OCI-M1 (cell line): ENCODE measurements at regions not wholly inside any gene's neighbourhood (a gene's known extent, or its start where the extent isn't known, plus 50 kb on each side); places are given as distances from the start of the nearest gene placed in this dataset.

Source experiments
- DNase-seq: peaks from one replicate; lab custom pipeline; 2025; lab: John Stamatoyannopoulos, UW

- DNase-seq: no peak
These were observed 240.7 kb downstream of the UQCRFS1 start for GRCh38 chr19:28972058-28972852.

GRCh38 chr19:28971513-28971912 is 241.4 kb downstream of the UQCRFS1 start:
- no peak for DNase-seq

- no peak for DNase-seq
These were observed 241.9 kb downstream of the UQCRFS1 start for GRCh38 chr19:28971049-28971448.

DNA sequence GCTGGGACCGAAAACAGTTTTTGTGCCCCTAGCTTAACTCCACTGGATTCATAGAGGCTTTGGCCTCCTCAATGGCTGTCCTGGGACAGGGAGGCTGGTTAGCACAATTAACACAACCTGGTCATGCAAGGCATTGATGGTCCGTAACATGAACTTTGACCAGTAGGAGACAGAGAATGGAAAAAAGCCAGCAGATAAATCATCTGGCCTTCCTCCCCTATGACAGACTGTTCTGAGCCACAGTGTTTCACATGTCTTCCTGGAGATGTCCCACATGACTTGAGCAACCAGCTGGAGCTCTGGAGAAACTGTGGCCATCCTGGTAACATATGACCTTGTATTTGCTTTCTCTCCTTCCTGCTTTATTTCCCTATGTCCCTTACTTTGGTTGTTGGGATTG is 244.2 kb downstream of the UQCRFS1 start:
- no peak for DNase-seq

DNA sequence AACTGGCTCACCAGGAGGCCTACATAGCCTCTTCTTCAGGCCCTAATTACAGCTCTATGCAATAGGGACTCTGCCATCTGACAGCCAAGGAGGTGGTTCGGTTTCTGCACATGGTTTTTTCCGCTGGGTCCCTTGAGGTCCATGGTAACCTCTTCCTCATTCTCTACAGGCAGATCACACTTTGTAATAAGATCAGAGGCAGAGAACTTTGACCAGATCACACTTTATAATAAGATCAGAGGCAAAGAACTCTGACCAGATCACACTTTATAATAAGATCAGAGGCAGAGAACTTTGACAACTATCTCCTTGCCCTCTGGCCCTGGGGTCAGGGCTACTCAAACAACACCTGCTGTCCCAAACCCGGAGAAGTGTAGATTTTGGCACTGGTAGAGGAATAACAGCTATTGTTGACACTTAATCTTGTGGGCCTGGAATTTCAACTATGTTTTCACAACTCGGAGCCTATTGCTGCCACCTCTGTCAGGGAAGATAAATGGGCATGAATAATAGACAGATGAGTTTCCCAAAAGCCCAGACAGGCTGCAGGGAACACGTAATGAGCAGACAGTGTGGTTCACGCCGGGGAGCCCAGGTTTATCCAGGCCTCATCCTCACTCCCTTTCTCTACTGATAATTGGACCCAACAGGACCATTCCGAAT is 246.1 kb downstream of the UQCRFS1 start:
- no peak for DNase-seq

- DNase-seq: no peak
These were observed 248.5 kb downstream of the UQCRFS1 start for GRCh38 chr19:28964500-28964899.

DNA sequence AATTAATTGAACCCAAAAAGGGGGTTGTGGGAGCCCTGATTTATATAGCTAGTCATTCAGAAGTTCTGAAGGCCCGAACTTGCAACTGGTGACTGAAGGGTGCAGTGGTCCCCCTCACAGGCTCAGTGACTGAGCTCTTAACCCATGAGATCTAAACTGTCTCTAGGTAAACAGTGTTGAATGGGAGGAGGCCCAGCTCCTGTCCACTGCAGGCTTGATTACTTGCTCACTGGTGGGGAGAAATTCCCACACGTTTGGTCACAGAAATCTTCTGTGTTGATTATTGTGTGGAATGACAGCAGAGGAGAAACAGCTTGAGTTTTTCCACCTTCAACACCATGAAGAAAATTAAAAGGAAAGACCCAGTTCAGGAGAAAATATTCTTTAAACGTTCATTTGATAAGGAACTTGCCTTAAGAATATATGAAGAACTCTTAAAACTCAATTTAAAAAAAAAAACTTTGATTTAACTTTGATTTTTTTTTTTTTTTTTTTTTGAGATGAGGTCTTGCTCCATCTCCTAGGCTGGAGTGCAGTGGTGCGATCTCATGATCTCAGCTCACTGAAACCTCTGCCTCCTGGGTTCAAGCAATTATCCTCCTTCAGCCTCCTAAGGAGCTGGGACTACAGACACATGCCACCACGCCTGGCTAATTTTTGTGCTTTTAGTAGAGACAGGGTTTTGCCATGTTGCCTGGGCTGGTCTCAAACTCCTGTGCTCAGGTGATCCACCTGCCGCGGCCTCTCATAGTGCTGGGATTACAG is 249.3 kb downstream of the UQCRFS1 start:
- DNase-seq: no peak

- no peak for DNase-seq
These were observed 251.0 kb downstream of the UQCRFS1 start for GRCh38 chr19:28961772-28962500.

GRCh38 chr19:28960986-28961705 is 251.8 kb downstream of the UQCRFS1 start:
- no peak for DNase-seq

- DNase-seq: no peak
These were observed 252.4 kb downstream of the UQCRFS1 start for GRCh38 chr19:28960586-28960985.

GRCh38 chr19:28956961-28957360 is 256.0 kb downstream of the UQCRFS1 start:
- no peak for DNase-seq

- DNase-seq: no peak
These were observed 256.5 kb downstream of the UQCRFS1 start for GRCh38 chr19:28956421-28956820.

DNA sequence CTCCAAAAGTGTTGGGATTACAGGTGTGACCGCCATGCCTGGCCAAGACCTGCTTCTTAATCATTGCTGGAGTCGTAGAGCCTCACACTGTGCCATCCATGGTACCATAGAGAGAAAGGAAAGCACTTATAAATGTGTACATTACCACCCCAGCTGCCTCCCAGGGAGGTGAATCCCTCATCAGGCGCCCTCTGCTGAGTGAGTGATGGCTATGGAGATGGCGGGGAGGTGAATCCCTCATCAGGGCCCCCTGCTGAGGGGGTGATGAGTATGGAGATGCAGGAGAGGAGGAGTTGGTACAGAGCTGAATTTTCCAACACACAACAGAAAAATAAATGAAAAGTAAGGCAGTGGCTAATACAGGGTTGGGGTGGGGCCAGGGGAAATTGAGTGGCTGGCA is 263.4 kb downstream of the UQCRFS1 start:
- no peak for DNase-seq

- DNase-seq: no peak
These were observed 263.9 kb downstream of the UQCRFS1 start for GRCh38 chr19:28949027-28949426.

DNA sequence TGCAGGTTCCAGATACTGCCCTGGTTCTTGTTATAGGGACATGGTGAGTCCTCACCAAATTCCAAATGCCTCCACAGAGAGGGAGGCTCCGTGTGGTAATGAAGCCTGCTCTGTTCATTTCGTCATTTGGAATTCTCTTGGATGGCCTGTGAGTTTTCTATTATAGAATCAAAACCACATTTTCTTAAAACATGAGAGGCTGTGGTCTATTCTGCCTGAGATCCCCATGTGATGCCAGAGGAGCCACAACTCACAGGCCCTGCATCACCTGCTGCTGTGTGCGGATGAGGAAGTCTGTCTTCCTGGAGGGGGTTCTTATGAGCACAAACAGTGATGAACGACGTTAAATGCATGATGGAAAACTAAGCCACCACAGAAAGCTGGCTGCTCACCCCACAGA is 264.4 kb downstream of the UQCRFS1 start:
- no peak for DNase-seq

DNA sequence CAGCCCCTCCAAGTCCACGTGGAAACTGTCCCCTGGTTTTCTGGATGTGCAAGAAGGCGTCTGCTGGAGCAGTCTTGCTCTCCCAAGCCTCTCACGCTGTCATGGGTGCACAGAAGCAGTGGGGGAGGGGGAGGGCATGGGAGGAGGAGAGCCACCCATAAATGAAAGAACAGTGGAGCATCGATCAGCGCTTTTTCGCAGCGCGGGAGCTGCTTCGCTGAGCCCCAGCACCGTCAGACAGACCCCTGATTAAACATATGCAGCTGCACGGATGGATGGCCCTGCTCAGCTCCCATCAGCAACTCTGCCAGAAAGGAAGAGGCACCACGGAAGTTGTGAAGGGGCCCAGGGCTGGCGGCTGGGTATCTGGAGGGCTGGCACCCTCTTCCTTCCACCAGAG is 264.9 kb downstream of the UQCRFS1 start:
- DNase-seq: no peak

DNA sequence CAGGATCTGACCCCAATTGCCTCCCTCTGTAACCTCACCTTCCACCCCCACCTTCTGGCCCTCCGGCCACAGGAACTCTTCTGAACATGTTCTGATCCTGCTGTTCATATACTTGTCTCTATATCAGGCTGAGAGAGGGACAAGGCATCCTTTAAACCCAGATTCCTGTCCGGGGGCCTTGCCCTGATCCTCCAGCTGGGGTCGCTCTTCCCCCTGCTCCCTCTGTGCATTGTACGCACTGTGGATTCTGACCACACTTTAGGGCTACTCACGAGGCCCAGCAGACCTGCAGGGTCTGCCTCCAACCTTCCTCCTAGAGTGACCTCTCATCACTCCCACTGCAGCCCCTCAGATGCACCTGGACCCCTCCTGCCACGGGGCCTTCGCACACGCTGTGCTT is 269.3 kb downstream of the UQCRFS1 start:
- DNase-seq: no peak

DNA sequence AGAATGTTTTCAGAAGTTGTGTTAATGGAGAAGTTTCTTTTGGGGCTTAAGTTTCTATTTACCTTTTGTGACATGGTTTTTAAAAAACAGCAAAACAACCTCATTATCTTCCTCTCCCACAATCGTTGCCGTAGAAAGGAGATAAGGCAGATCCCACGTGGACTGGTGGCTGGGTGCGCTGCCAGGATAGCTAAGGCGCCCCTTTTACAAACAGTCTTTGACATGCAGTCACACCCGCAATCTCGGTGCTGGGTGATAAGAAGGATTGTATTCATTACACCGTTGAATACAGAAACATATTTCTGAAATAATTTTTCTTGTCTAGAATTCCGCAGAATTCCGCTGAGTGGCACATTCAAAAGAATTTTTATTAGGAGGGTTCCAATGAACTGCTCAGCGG is 271.1 kb downstream of the UQCRFS1 start:
- DNase-seq: no peak

DNA sequence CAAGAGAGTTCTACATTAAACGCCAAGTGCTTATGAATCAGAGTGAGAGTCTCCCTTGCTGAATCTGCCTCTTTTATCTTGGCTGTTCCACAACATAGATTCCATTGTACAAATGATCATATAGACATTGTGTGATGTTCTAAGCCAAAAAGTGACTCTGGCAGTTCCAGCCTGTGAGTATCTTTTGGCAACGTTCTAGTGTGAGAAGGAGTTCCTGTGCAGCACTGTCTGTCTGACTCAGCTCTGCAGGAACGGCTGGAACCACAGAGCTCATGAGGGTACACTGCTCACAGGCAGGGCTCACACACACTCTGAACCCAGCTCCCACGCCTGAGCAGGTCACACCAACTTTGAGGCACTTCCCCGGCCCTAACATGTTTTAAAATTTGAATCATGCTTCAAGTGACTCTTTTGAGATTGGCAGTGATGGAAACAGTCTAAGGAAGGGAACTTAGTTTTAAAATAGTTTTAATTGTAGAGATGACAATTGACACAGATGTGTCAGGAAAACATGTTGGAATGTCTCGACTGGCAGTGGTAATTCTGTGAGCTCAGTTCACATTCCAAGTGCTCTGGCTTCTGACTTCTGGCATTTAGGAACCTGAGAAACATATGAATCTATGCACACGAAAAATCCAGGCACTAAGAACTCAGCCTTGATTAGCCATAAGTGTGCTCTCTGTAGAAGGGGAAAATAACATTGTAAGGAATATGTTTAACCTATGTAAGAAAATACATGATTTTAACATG is 272.0 kb downstream of the UQCRFS1 start:
- no peak for DNase-seq

GRCh38 chr19:28939236-28939635 is 273.7 kb downstream of the UQCRFS1 start:
- DNase-seq: no peak

DNA sequence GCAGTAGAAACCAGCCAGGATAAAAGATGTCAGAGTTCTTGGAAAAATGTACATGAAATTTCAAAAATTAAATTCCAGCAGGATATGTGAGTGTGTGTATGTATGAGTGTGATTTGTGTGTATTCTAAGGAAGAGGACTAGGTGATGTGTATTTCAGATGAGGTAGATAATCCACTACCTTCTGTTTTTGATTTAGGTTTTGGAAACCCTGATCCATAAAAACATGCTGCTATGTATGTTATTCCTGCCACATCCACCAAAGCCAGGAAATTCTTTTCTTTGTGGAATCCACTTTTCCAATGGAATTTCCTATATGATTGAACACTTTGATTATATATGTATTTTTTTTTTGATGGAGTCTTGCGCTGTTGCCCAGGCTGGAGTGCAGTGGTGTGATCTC is 276.9 kb downstream of the UQCRFS1 start:
- no peak for DNase-seq
